Esophagus squamous epithelium (tissue), 4 donors: ENCODE measurements at regions not wholly inside any gene's neighbourhood (a gene's known extent, or its start where the extent isn't known, plus 50 kb on each side); places are given as distances from the start of the nearest gene placed in this dataset.

ENCODE experiments used
- CTCF ChIP-seq, 6 experiments: fragments of 450-650 bp in 4 of 6; fragments of 200-600 bp in 2 of 6; sonication (generic) in 2 of 6; IDR thresholded peaks; one replicate each; pipeline ENCODE4 v1.5.1; 2016 to 2019; ENCODE audit warnings: antibody characterized with exemption in 6 of 6, mild to moderate bottlenecking in 4 of 6, moderate library complexity in 4 of 6
- POLR2A ChIP-seq, 4 donors: fragments of 450-650 bp; IDR thresholded peaks; one replicate each; pipeline ENCODE4 v1.6.1; 2017; ENCODE audit warnings: antibody characterized with exemption in 4 of 4, mild to moderate bottlenecking in 4 of 4, moderate library complexity in 3 of 4

- TF ChIP-seq CTCF (IDR thresholded peaks at IDR 0.05) (no peak), POLR2A (IDR thresholded peaks at IDR 0.05) (no peak)
These were observed 1538.8 kb upstream of the CDH8 start for GRCh38 chr16:63575041-63575440.
